ENCODE measurements at regions not wholly inside any gene's neighbourhood (a gene's known extent, or its start where the extent isn't known, plus 50 kb on each side); places are given as distances from the start of the nearest gene placed in this dataset.
"Not testable (repeated sequence)": the region's sequence is repeated elsewhere in the genome, so short reads cannot be mapped to it uniquely, and the experiment has no call there.

GRCh38 chr19:37303591-37304171 lies 67.2 kb upstream of the ZNF527 start:
- peak overlapping the region; percentile 48 for H3K4me3 ChIP-seq
- intact Hi-C loops (cut with DNase I): no loop called here
- TF ChIP-seq CTCF (IDR thresholded peaks at IDR 0.05): no peak
- peaks cover 4 to 5% of the 10 kb centered on the region in 2 donors for H3K9me3 ChIP-seq
- no peak for DNase-seq (ENCODE audit: low spot score in 2 of 2)
- no peak overlapping the region for H3K27ac ChIP-seq
- no peaks in the 10 kb centered on the region for H3K27me3 ChIP-seq
- no peaks in the 10 kb centered on the region for H3K4me1 ChIP-seq
- H3K36me3 ChIP-seq: no peaks in the 10 kb centered on the region

- Histone ChIP-seq H3K9me3 (peaks cover 4 to 5% of the 10 kb centered on the region in 2 donors), H3K4me1 (no peaks in the 10 kb centered on the region), H3K4me3 (peak overlapping the region; percentile 48), H3K27me3 (no peaks in the 10 kb centered on the region), H3K27ac (no peak overlapping the region), H3K36me3 (no peaks in the 10 kb centered on the region)
- DNase-seq (ENCODE audit: low spot score in 2 of 2): no peak
- intact Hi-C loops (cut with DNase I): no loop called here
- TF ChIP-seq CTCF (IDR thresholded peaks at IDR 0.05): no peak
Measured at GRCh38 chr19:37304190-37304883, 66.6 kb upstream of the ZNF527 start.

- no peaks in the 10 kb centered on the region for H3K4me1 ChIP-seq
- no peak overlapping the region for H3K27ac ChIP-seq
- H3K27me3 ChIP-seq: no peaks in the 10 kb centered on the region
- H3K36me3 ChIP-seq: no peaks in the 10 kb centered on the region
- TF ChIP-seq CTCF (IDR thresholded peaks at IDR 0.05): no peak
- peaks cover 4 to 5% of the 10 kb centered on the region in 2 donors for H3K9me3 ChIP-seq
- H3K4me3 ChIP-seq: no peak overlapping the region
- intact Hi-C loops (cut with DNase I): no loop called here
- no peak for DNase-seq (ENCODE audit: low spot score in 2 of 2)
Measured at GRCh38 chr19:37304884-37305255, 66.0 kb upstream of the ZNF527 start.

GRCh38 chr19:37306383-37306963 lies 64.4 kb upstream of the ZNF527 start:
- Histone ChIP-seq H3K27me3 (no peaks in the 10 kb centered on the region), H3K27ac (no peak overlapping the region), H3K9me3 (peaks cover 4 to 5% of the 10 kb centered on the region in 2 donors), H3K4me1 (no peaks in the 10 kb centered on the region), H3K4me3 (no peak overlapping the region), H3K36me3 (no peaks in the 10 kb centered on the region)
- intact Hi-C loops (cut with DNase I): no loop called here
- DNase-seq (ENCODE audit: low spot score in 2 of 2): no peak
- no peak for TF ChIP-seq CTCF (IDR thresholded peaks at IDR 0.05)

GRCh38 chr19:37309834-37310575 lies 60.9 kb upstream of the ZNF527 start:
- Histone ChIP-seq H3K4me3 (no peak overlapping the region), H3K9me3 (peaks cover 0 to 5% of the 10 kb centered on the region in 2 donors), H3K27me3 (no peaks in the 10 kb centered on the region), H3K36me3 (no peaks in the 10 kb centered on the region), H3K27ac (no peak overlapping the region), H3K4me1 (no peaks in the 10 kb centered on the region)
- no peak for TF ChIP-seq CTCF (IDR thresholded peaks at IDR 0.05)
- no peak for DNase-seq (ENCODE audit: low spot score in 2 of 2)
- intact Hi-C loops (cut with DNase I): loop anchor here (10.0 kb wide), 7 partner anchors 95 to 1095 kb away; partner anchors contain the start of genes ZNF146, ZNF383, ZNF420 and ZNF565

- Histone ChIP-seq H3K4me3 (peak overlapping the region; percentile 36 to 61), H3K27ac (peak overlapping the region; percentile 50 to 70)
- H3K9me3 ChIP-seq, H3K27me3 ChIP-seq, H3K4me1 ChIP-seq, H3K36me3 ChIP-seq: not testable (repeated sequence)
- intact Hi-C loops (cut with DNase I): loop anchor here (10.0 kb wide), 7 partner anchors 98 to 1098 kb away; partner anchors contain the start of genes ZNF146, ZNF383, ZNF420 and ZNF565
- peak; percentile 16 to 78 for DNase-seq (ENCODE audit: low spot score in 2 of 2)
Measured at GRCh38 chr19:37312531-37313334, 58.2 kb upstream of the ZNF527 start.

Data from ascending aorta (tissue), 2 donors.